ENCODE measurements at regions not wholly inside any gene's neighbourhood (a gene's known extent, or its start where the extent isn't known, plus 50 kb on each side); places are given as distances from the start of the nearest gene placed in this dataset.

DNA sequence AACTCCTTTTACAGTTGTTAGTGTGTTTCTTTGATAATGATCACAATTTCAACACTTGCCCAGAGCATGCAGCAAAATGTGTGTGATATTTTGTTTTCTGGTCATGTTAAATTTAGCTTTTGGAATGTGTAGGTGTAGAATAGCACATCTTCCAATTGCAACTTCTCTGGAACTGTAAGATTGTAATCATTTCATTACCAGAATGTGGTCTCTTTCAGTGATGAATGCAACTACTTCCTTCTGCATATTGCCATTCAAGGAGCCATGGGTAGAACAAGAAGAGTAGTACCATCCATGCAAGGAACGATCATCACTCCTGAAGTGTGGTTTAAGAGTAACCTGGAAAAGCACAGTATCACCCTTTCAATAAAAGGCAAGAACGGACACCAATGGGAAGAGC, 548.8 kb upstream of the ZNF804A start:
- TF ChIP-seq, protein P1, sequence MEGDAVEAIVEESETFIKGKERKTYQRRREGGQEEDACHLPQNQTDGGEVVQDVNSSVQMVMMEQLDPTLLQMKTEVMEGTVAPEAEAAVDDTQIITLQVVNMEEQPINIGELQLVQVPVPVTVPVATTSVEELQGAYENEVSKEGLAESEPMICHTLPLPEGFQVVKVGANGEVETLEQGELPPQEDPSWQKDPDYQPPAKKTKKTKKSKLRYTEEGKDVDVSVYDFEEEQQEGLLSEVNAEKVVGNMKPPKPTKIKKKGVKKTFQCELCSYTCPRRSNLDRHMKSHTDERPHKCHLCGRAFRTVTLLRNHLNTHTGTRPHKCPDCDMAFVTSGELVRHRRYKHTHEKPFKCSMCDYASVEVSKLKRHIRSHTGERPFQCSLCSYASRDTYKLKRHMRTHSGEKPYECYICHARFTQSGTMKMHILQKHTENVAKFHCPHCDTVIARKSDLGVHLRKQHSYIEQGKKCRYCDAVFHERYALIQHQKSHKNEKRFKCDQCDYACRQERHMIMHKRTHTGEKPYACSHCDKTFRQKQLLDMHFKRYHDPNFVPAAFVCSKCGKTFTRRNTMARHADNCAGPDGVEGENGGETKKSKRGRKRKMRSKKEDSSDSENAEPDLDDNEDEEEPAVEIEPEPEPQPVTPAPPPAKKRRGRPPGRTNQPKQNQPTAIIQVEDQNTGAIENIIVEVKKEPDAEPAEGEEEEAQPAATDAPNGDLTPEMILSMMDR (IDR thresholded peaks at IDR 0.05) = no peak
- TF ChIP-seq POLR2A (IDR thresholded peaks at IDR 0.05) (no peak), POLR2AphosphoS5 (IDR thresholded peaks at IDR 0.05) (no peak)
